ENCODE measurements at regions not wholly inside any gene's neighbourhood (a gene's known extent, or its start where the extent isn't known, plus 50 kb on each side); places are given as distances from the start of the nearest gene placed in this dataset.
"Not testable (repeated sequence)": the region's sequence is repeated elsewhere in the genome, so short reads cannot be mapped to it uniquely, and the experiment has no call there.

- H3K4me3 ChIP-seq (ENCODE audit: low read depth, low read length); H3K27ac ChIP-seq (ENCODE audit: low read depth, low read length); H3K9ac ChIP-seq (ENCODE audit: low read length); H3K4me1 ChIP-seq (ENCODE audit: control insufficient read depth, insufficient read depth, low read length); H3K36me3 ChIP-seq (ENCODE audit: control insufficient read depth, insufficient read depth, low read length): not testable (repeated sequence)
- Histone ChIP-seq H3K27me3 (ENCODE audit: control insufficient read depth, insufficient read depth, low read length) (peaks cover 16% of the 10 kb centered on the region; the same call in 1 of the 2 replicates), H3K9me3 (ENCODE audit: control insufficient read depth, insufficient read depth, low read depth, low read length) (peaks cover 17% of the 10 kb centered on the region; the same call in 1 of the 2 replicates)
Measured at GRCh38 chr2:89756616-89757015, 1065.1 kb downstream of the RPIA start.

GRCh38 chr2:89758332-89759026 lies 1067.0 kb downstream of the RPIA start:
- peaks cover 26% of the 10 kb centered on the region; the same call in 1 of the 2 replicates for H3K9me3 ChIP-seq (ENCODE audit: control insufficient read depth, insufficient read depth, low read depth, low read length)
- not testable (repeated sequence) for H3K4me1 ChIP-seq (ENCODE audit: control insufficient read depth, insufficient read depth, low read length)

GRCh38 chr2:89760762-89761161 lies 1069.3 kb downstream of the RPIA start:
- not testable (repeated sequence) for H3K36me3 ChIP-seq (ENCODE audit: control insufficient read depth, insufficient read depth, low read length); H3K4me1 ChIP-seq (ENCODE audit: control insufficient read depth, insufficient read depth, low read length); H3K4me3 ChIP-seq (ENCODE audit: low read depth, low read length); H3K27ac ChIP-seq (ENCODE audit: low read depth, low read length); H3K9ac ChIP-seq (ENCODE audit: low read length)
- Histone ChIP-seq H3K9me3 (ENCODE audit: control insufficient read depth, insufficient read depth, low read depth, low read length) (peaks cover 43% of the 10 kb centered on the region; the same call in 1 of the 2 replicates), H3K27me3 (ENCODE audit: control insufficient read depth, insufficient read depth, low read length) (peaks cover 44% of the 10 kb centered on the region; the same call in 1 of the 2 replicates)

More at GRCh38 chr2:89758332-89759026, 1067.0 kb downstream of the RPIA start:
- H3K27me3 ChIP-seq (ENCODE audit: control insufficient read depth, insufficient read depth, low read length), result peaks cover 27% of the 10 kb centered on the region; the same call in 1 of the 2 replicates
- H3K36me3 ChIP-seq (ENCODE audit: control insufficient read depth, insufficient read depth, low read length); H3K27ac ChIP-seq (ENCODE audit: low read depth, low read length); H3K4me3 ChIP-seq (ENCODE audit: low read depth, low read length); H3K9ac ChIP-seq (ENCODE audit: low read length): not testable (repeated sequence)

GRCh38 chr2:89761171-89761570 lies 1069.7 kb downstream of the RPIA start:
- not testable (repeated sequence) for H3K36me3 ChIP-seq (ENCODE audit: control insufficient read depth, insufficient read depth, low read length); H3K9ac ChIP-seq (ENCODE audit: low read length); H3K27ac ChIP-seq (ENCODE audit: low read depth, low read length); H3K4me1 ChIP-seq (ENCODE audit: control insufficient read depth, insufficient read depth, low read length); H3K4me3 ChIP-seq (ENCODE audit: low read depth, low read length)
- H3K27me3 ChIP-seq (ENCODE audit: control insufficient read depth, insufficient read depth, low read length), result peaks cover 47% of the 10 kb centered on the region; the same call in 1 of the 2 replicates
- peaks cover 46% of the 10 kb centered on the region; the same call in 1 of the 2 replicates for H3K9me3 ChIP-seq (ENCODE audit: control insufficient read depth, insufficient read depth, low read depth, low read length)

- H3K4me1 ChIP-seq (ENCODE audit: control insufficient read depth, insufficient read depth, low read length); H3K4me3 ChIP-seq (ENCODE audit: low read depth, low read length); H3K27ac ChIP-seq (ENCODE audit: low read depth, low read length); H3K36me3 ChIP-seq (ENCODE audit: control insufficient read depth, insufficient read depth, low read length); H3K9ac ChIP-seq (ENCODE audit: low read length): not testable (repeated sequence)
- Histone ChIP-seq H3K27me3 (ENCODE audit: control insufficient read depth, insufficient read depth, low read length) (peaks cover 54% of the 10 kb centered on the region), H3K9me3 (ENCODE audit: control insufficient read depth, insufficient read depth, low read depth, low read length) (peaks cover 47% of the 10 kb centered on the region; the same call in 1 of the 2 replicates)
Measured at GRCh38 chr2:89761863-89762262, 1070.4 kb downstream of the RPIA start.

GRCh38 chr2:89762461-89763253 lies 1071.2 kb downstream of the RPIA start:
- peaks cover 59% of the 10 kb centered on the region for H3K27me3 ChIP-seq (ENCODE audit: control insufficient read depth, insufficient read depth, low read length)
- H3K4me1 ChIP-seq (ENCODE audit: control insufficient read depth, insufficient read depth, low read length); H3K36me3 ChIP-seq (ENCODE audit: control insufficient read depth, insufficient read depth, low read length); H3K9ac ChIP-seq (ENCODE audit: low read length); H3K27ac ChIP-seq (ENCODE audit: low read depth, low read length): not testable (repeated sequence)
- H3K4me3 ChIP-seq (ENCODE audit: low read depth, low read length), result peak overlapping the region; percentile 34; the same call in 1 of the 2 replicates
- peaks cover 51% of the 10 kb centered on the region; the same call in 1 of the 2 replicates for H3K9me3 ChIP-seq (ENCODE audit: control insufficient read depth, insufficient read depth, low read depth, low read length)

GRCh38 chr2:89763254-89763580 lies 1071.7 kb downstream of the RPIA start:
- Histone ChIP-seq H3K4me3 (ENCODE audit: low read depth, low read length) (peak overlapping the region; percentile 42; the same call in 1 of the 2 replicates), H3K36me3 (ENCODE audit: control insufficient read depth, insufficient read depth, low read length) (no peaks in the 10 kb centered on the region), H3K27me3 (ENCODE audit: control insufficient read depth, insufficient read depth, low read length) (peaks cover 60% of the 10 kb centered on the region), H3K9me3 (ENCODE audit: control insufficient read depth, insufficient read depth, low read depth, low read length) (peaks cover 48% of the 10 kb centered on the region; the same call in 1 of the 2 replicates), H3K9ac (ENCODE audit: low read length) (no peak overlapping the region), H3K27ac (ENCODE audit: low read depth, low read length) (no peak overlapping the region), H3K4me1 (ENCODE audit: control insufficient read depth, insufficient read depth, low read length) (no peaks in the 10 kb centered on the region)

GRCh38 chr2:89763581-89764485 lies 1072.4 kb downstream of the RPIA start:
- Histone ChIP-seq H3K4me3 (ENCODE audit: low read depth, low read length) (peak overlapping the region; percentile 42; the same call in 1 of the 2 replicates), H3K4me1 (ENCODE audit: control insufficient read depth, insufficient read depth, low read length) (no peaks in the 10 kb centered on the region), H3K27me3 (ENCODE audit: control insufficient read depth, insufficient read depth, low read length) (peaks cover 66% of the 10 kb centered on the region), H3K9ac (ENCODE audit: low read length) (no peak overlapping the region), H3K9me3 (ENCODE audit: control insufficient read depth, insufficient read depth, low read depth, low read length) (peaks cover 44% of the 10 kb centered on the region; the same call in 1 of the 2 replicates), H3K36me3 (ENCODE audit: control insufficient read depth, insufficient read depth, low read length) (no peaks in the 10 kb centered on the region), H3K27ac (ENCODE audit: low read depth, low read length) (no peak overlapping the region)

GRCh38 chr2:89764571-89765360 lies 1073.3 kb downstream of the RPIA start:
- H3K36me3 ChIP-seq (ENCODE audit: control insufficient read depth, insufficient read depth, low read length); H3K4me1 ChIP-seq (ENCODE audit: control insufficient read depth, insufficient read depth, low read length); H3K9ac ChIP-seq (ENCODE audit: low read length); H3K4me3 ChIP-seq (ENCODE audit: low read depth, low read length); H3K27ac ChIP-seq (ENCODE audit: low read depth, low read length): not testable (repeated sequence)
- peaks cover 73% of the 10 kb centered on the region for H3K27me3 ChIP-seq (ENCODE audit: control insufficient read depth, insufficient read depth, low read length)
- peaks cover 44% of the 10 kb centered on the region; the same call in 1 of the 2 replicates for H3K9me3 ChIP-seq (ENCODE audit: control insufficient read depth, insufficient read depth, low read depth, low read length)

- H3K4me3 ChIP-seq (ENCODE audit: low read depth, low read length); H3K4me1 ChIP-seq (ENCODE audit: control insufficient read depth, insufficient read depth, low read length); H3K27ac ChIP-seq (ENCODE audit: low read depth, low read length); H3K9ac ChIP-seq (ENCODE audit: low read length); H3K36me3 ChIP-seq (ENCODE audit: control insufficient read depth, insufficient read depth, low read length): not testable (repeated sequence)
- Histone ChIP-seq H3K27me3 (ENCODE audit: control insufficient read depth, insufficient read depth, low read length) (peaks cover 75% of the 10 kb centered on the region), H3K9me3 (ENCODE audit: control insufficient read depth, insufficient read depth, low read depth, low read length) (peaks cover 44% of the 10 kb centered on the region; the same call in 1 of the 2 replicates)
Measured at GRCh38 chr2:89765361-89765718, 1073.9 kb downstream of the RPIA start.

All from HUES6 (cell line).